Spinal cord (tissue), 9 donors: ENCODE measurements at regions not wholly inside any gene's neighbourhood (a gene's known extent, or its start where the extent isn't known, plus 50 kb on each side); places are given as distances from the start of the nearest gene placed in this dataset.

ENCODE experiments used
- DNase-seq, 6 donors: peaks; one replicate each; pipeline versions ENCODE4 v3.0.0 to v3.0.0-alpha.2; 2013 to 2015; ENCODE audit warnings: low spot score in 6 of 6, low read depth in 4 of 6
- H3K27ac ChIP-seq: one replicate; pipeline ENCODE4 v1.5.1; 2013; ENCODE audit warnings: low read depth, low read length, control low read depth
- H3K27me3 ChIP-seq: one replicate; pipeline ENCODE4 v1.6.1; 2013; ENCODE audit warnings: low read length; ENCODE audit not compliant: control insufficient read depth, insufficient read depth
- H3K36me3 ChIP-seq: one replicate; pipeline ENCODE4 v1.6.1; 2013; ENCODE audit warnings: low read length; ENCODE audit not compliant: control insufficient read depth, insufficient read depth
- H3K4me1 ChIP-seq: one replicate; pipeline ENCODE4 v1.6.1; 2013; ENCODE audit warnings: low read length; ENCODE audit not compliant: control insufficient read depth, insufficient read depth
- H3K4me3 ChIP-seq: one replicate; pipeline ENCODE4 v1.5.1; 2013; ENCODE audit warnings: low read depth, low read length, control low read depth
- H3K9me3 ChIP-seq: one replicate; pipeline ENCODE4 v1.6.1; 2013; ENCODE audit warnings: low read length; ENCODE audit not compliant: control insufficient read depth, insufficient read depth
- WGBS: methylation state at CpG from one replicate; pipeline ENCODE4 v1.1.5; 2013; ENCODE audit warnings: missing lambda C conversion rate; ENCODE audit not compliant: insufficient coverage; 5-methylcytosine and 5-hydroxymethylcytosine counted together
- donor health status: healthy.

DNA sequence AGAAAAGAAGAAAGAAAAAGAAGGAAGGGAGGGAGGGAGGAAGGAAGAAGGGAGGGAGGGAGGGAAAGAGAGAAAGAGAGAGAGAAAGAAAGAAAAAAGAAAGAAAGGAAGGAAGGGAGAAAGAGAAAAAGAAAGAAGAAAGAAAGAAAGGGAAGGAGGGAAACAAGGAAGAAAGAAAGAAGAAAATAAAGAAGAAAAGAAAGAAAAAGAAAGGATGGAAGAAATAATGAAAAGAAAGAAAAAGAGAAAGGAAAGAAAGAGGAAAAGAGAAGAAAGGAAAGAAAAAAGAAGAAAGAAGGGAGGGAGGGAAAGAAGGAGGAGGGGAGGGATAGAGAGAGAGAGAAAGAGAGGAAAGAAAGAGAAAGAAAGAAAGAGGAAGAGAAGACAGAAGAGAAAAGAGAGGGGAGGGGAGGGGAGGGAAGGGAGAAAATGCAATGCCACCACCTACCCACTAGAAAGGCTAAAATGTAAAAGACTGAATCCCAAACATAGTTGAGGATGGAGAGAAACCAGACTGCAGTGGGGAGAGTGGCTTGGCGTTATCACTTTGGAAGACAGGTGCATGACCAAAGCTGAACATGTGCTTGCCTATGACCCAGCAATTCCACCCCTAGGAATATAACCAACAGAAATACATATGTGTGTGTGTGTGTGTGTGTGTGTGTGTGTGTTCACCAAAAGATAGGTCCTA lies 66.9 kb upstream of the KLF13 start:
- WGBS: no CpG with 5 or more reads among the region's 1 CpG
- H3K4me3 ChIP-seq: no peak overlapping the region
- H3K27me3 ChIP-seq: no peaks in the 10 kb centered on the region
- H3K4me1 ChIP-seq: peaks cover 15% of the 10 kb centered on the region
- H3K36me3 ChIP-seq: no peaks in the 10 kb centered on the region
- no peaks in the 10 kb centered on the region for H3K9me3 ChIP-seq
- no peak for DNase-seq
- H3K27ac ChIP-seq: no peak overlapping the region

DNA sequence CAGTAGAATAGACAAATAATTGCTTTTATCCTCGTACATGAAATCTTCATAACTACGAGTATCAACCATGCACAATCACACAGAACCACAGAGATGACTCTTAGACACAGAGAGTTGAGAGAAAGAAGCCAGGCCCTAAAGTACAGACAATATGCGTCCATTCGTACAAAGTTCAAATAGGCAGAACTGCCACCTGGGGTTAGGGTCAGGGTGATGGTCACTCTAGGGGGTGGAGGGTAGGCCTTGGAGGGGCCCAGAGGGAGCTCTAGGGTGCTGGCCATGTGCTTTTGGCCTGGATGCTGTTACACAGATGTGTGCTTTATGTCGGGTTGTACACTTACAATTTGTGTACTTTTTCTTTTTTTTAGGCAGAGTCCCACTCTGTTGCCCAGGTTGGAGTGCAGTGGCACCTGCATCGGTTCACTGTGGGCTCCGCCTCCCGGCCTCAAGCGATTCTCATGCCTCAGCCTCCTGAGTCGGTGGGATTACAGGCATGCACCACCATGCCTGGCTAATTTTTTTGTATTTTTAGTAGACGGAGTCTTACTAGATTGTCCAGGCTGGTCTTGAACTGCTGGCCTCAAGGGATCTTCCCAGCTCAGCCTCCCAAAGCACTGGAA lies 65.9 kb upstream of the KLF13 start:
- no peak overlapping the region for H3K27ac ChIP-seq
- WGBS: 95% methylated on average over 10 of the region's 11 CpGs
- H3K4me3 ChIP-seq: no peak overlapping the region
- H3K4me1 ChIP-seq: peaks cover 25% of the 10 kb centered on the region
- DNase-seq: no peak
- H3K27me3 ChIP-seq: no peaks in the 10 kb centered on the region
- no peaks in the 10 kb centered on the region for H3K9me3 ChIP-seq
- no peaks in the 10 kb centered on the region for H3K36me3 ChIP-seq

GRCh38 chr15:31261266-31262142 lies 65.1 kb upstream of the KLF13 start:
- Histone ChIP-seq H3K27ac (no peak overlapping the region), H3K27me3 (no peaks in the 10 kb centered on the region), H3K9me3 (no peaks in the 10 kb centered on the region), H3K4me3 (no peak overlapping the region), H3K4me1 (peaks cover 32% of the 10 kb centered on the region), H3K36me3 (no peaks in the 10 kb centered on the region)
- DNase-seq: peak in 1 of 6 donors; percentile 25
- 81% methylated on average over 12 of the region's 12 CpGs for WGBS

- DNase-seq: no peak
Observed at GRCh38 chr15:31262143-31262530, 64.5 kb upstream of the KLF13 start.

GRCh38 chr15:31262901-31263671 lies 63.5 kb upstream of the KLF13 start:
- H3K36me3 ChIP-seq: no peaks in the 10 kb centered on the region
- H3K4me3 ChIP-seq: no peak overlapping the region
- H3K27ac ChIP-seq: no peak overlapping the region
- 89% methylated on average over 11 of the region's 12 CpGs for WGBS
- H3K4me1 ChIP-seq: peaks cover 41% of the 10 kb centered on the region
- H3K27me3 ChIP-seq: no peaks in the 10 kb centered on the region
- no peaks in the 10 kb centered on the region for H3K9me3 ChIP-seq
- no peak for DNase-seq

More at GRCh38 chr15:31262143-31262530, 64.5 kb upstream of the KLF13 start:
- H3K36me3 ChIP-seq: no peaks in the 10 kb centered on the region
- H3K9me3 ChIP-seq: no peaks in the 10 kb centered on the region
- H3K27ac ChIP-seq: no peak overlapping the region
- peaks cover 38% of the 10 kb centered on the region for H3K4me1 ChIP-seq
- H3K4me3 ChIP-seq: no peak overlapping the region
- no peaks in the 10 kb centered on the region for H3K27me3 ChIP-seq
- WGBS: 87% methylated on average over 3 of the region's 4 CpGs

DNA sequence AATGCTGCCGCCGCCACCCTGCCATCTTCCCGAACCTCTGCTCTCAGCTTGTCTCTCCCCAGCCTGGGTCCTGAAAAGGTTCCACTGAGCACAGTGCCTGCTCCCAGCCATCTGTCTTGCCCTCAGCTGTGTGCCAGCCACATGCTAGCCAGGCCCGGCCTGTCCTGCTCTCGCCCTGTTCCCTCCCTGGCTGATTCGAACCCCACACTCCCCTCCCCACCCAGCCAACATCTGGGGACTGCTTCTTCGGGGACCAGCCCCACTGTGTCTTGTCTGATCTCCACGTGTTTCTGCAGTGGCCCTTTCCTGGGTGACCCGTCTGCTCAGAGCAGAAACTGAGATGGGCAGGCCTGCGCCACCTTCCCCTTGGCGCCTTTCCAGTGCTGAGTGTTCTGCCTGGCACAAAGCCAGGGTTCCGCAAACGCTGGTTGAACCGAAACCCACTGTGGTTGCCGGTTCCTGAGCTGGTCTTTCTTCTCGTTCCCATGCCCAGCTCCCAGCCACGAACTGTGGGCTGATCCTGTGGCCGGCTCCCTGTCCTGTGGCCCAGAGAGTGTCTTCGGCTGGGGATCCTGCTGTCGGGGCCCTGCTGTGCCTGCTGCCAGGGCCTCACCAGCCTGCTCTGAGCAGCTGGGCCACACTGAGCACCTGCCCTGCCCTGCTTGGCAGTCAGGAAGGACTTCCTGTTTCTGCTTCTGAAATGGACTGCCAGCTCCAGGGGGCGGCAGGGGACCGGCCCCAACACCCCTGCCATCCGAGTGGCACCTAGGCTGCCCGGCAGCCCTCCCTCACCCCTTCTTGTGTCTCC lies 62.7 kb upstream of the KLF13 start:
- Histone ChIP-seq H3K27me3 (no peaks in the 10 kb centered on the region), H3K9me3 (no peaks in the 10 kb centered on the region), H3K27ac (peak overlapping the region; percentile 47), H3K4me1 (peaks cover 41% of the 10 kb centered on the region), H3K4me3 (no peak overlapping the region), H3K36me3 (no peaks in the 10 kb centered on the region)
- peak in 2 of 6 donors; percentile 74 to 80 for DNase-seq
- 36% methylated on average over 24 of the region's 24 CpGs for WGBS

GRCh38 chr15:31264559-31265089 lies 62.0 kb upstream of the KLF13 start:
- no peak for DNase-seq
- Histone ChIP-seq H3K27ac (peak overlapping the region; percentile 47), H3K9me3 (no peaks in the 10 kb centered on the region), H3K4me1 (peaks cover 41% of the 10 kb centered on the region), H3K36me3 (no peaks in the 10 kb centered on the region), H3K27me3 (no peaks in the 10 kb centered on the region), H3K4me3 (no peak overlapping the region)
- WGBS: 67% methylated on average over 1 of the region's 6 CpGs

GRCh38 chr15:31265090-31265870 lies 61.4 kb upstream of the KLF13 start:
- no peaks in the 10 kb centered on the region for H3K27me3 ChIP-seq
- no peak for DNase-seq
- WGBS: 76% methylated on average over 21 of the region's 21 CpGs
- H3K9me3 ChIP-seq: no peaks in the 10 kb centered on the region
- H3K27ac ChIP-seq: no peak overlapping the region
- peaks cover 41% of the 10 kb centered on the region for H3K4me1 ChIP-seq
- no peak overlapping the region for H3K4me3 ChIP-seq
- H3K36me3 ChIP-seq: no peaks in the 10 kb centered on the region
